Stimulated activated CD4-positive, alpha-beta T cell treated with anti-CD3 and anti-CD28 coated beads, Interleukin-1b, Interleukin-23, amount 100 ng/mL, for 1 hour (primary cell): ENCODE measurements at regions not wholly inside any gene's neighbourhood (a gene's known extent, or its start where the extent isn't known, plus 50 kb on each side); places are given as distances from the start of the nearest gene placed in this dataset.
"Not testable (repeated sequence)": the region's sequence is repeated elsewhere in the genome, so short reads cannot be mapped to it uniquely, and the experiment has no call there.

ENCODE experiments used
- DNase-seq, 2 donors: peaks; one replicate each; pipeline ENCODE4 v3.0.0-alpha.2; 2020; ENCODE audit warnings: low read depth in 2 of 2

DNA sequence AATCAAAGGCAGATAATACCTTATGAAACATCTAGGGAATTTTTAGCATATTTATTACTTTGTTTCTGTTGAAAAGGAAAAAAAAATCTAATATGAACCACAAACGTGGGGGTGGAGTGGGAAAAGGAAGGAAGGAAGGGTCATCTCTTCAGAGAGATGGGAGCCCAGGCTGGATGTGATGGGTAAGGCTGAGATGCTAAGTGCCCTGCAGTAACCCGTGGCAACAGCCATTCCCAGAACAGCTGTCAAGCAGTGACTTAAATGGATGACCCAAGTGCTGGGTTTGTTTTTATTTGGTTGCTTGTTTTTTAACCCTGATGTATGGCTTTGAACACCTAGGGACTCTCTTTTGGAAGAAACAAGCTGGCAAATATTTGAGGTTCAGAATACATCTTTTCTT, 50.7 kb upstream of the KLF7 start:
- no peak for DNase-seq

DNA sequence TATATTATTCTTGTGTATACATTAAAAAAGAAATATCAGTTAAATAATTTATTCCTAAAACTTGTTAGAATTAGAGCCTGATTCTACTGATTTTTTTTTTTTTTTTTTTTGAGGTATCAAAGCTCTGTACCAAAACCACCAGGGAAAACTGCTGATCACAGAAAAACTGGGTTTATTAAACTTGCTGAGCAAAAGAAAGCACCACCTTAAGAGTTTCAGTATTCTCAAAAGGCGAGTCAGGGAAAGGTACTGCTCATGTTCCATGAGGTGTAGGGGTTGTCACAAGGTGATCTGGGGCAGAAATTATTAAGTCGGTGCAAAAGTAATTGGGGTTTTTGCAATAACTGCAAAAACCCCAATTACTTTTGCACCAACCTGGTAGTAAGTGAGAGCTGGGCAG, 51.7 kb upstream of the KLF7 start:
- no peak for DNase-seq

DNA sequence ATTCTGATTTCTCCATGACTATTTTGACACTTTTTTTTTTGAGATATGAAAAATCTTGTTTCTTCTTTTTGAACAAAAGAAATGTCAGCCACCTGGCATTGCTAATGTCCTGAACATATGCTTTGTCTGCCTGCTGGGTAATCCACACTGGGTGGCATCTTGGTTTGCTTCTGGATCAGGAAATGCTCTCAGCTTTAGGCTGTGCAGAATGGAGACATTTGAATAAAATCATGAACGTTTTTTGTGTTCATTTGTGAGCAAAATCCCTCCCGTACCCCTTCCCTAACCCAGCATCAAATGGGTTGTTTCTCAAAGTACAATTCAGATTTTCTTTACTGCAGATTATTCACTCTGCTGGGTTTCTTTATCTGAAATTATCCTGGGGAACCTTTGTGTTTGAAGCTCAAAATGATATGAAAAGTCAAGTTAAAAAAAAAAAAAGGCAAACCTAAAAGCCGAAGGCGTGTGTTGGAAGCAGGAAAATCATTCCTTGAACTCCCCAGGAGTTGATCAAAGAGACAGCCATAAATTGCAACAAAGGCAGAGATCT, 53.4 kb upstream of the KLF7 start:
- no peak for DNase-seq

DNA sequence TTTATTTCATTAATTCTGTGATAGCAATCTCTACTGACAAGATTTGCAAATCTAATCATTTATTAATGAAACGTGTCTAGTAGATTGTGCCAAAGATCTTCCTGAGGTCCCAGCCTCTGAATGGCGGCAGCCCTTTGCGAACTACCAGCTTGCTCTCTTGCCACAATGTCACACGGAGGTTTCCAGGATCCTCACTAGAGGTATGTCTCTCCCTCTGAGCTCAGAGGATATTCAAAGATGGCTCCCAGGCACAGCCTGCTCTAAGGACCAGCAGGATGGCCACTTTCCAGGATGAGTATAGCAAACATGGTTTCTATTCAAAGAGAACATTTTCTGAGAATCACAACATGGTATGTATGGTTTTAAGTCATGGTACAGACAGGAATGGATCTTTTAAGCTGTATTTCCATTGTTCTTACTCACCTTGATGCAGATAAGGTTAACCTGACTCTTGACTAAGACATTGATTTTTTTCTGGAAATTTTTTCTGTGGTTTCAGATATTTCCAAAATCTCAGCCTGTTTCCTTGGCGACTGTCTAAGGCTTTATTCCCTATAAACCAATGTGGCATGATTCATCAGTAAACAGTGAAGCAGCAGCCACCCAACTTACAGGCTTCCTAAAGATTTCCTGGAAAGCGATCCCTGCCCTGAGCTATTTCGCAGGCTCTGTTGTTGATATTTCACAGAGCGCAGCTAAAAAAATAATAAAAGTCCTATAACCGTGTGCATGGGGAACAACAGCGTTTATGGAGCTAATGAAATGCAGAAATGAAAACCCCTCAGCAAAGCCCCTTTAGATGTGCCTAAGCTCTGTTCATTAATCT, 54.1 kb upstream of the KLF7 start:
- DNase-seq = no peak

DNA sequence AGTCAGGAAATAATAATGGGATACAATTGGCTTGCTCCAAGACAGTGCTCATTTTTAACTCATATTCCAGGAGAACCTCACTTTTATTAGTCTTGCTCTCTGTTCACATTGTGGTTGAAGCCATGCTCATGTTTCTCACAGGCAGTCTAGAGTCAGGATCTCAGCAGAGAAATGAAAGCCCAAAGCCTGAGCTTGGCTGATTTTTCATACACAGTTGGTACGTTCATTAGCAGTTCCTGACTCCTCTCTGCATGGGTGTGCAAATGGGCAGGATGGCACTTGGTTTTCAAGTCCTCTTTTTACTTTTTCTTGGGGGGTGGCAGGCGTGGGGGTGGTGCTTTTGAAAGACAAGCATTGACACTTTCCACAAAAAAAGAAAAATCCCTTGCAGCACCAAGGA, 56.0 kb upstream of the KLF7 start:
- DNase-seq = no peak

DNA sequence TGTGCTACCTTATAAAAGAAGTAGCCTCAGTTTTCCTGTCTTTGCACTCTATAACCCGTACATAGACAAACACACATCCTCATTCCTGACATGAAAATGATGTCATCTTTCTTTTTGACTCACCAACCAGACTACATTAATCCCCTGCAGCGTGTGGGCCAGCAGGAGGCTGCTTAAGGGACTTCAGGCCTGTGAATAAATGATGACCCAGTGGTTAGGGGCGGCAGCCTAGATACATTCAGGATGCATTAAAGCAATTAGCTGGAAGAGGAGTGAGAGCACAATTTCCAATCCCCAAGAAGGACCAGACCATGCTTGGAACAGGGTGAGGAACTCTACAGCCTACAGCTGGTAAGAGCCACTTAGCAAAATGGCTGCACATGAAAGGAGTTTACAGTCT, 57.3 kb upstream of the KLF7 start:
- DNase-seq = no peak

DNA sequence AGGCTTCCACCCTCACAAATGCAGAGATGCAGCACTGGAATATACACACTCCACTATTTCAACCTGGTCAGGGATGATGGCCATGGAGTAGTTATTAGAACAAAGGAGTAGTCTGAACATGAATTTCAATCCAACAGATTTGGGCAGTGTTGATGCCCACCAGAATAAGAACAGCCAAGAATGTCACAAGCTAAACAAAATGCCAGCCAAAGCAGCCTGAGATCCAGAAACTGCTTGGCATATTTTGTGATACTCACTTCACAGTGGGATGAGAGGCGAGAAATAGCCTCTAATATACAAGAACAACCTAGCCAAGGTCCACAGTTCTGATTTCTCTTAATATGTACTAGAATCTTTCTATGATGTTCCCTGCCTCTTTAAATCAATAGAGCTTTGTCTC, 58.6 kb upstream of the KLF7 start:
- no peak for DNase-seq

DNA sequence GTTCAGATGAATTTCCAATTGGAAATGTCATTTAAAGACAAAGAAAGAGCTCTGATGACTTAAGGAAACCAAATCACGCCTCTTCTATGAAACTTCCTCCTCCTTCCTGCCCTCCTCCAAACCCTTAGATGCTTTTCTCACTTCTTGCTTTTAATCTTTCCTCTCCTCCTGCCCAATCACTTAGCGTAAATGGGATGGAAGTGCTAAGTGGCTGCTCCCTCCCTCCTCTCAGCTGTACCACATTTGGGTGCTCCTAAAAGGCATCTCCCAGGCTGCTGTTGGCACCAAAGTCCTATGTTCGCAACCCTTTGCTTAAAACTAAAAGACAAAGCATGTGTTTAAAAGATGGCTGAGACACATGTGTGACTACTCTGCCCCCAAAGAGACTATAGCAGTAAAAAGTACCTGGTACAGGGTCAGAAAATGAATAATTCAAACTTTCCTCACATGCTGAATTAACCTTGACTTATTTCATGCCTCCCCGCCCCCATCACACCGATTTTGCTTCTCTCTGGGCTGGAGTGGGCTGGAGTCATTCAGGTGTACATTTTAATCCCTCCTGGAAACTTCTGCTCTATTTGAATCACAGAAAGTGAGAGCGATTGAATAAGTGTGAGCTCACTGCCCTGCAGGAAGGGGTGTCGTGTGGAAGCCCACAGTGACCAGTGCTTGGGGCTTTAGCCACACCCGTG, 59.2 kb upstream of the KLF7 start:
- DNase-seq = peak in 1 of 2 donors; percentile 18

DNA sequence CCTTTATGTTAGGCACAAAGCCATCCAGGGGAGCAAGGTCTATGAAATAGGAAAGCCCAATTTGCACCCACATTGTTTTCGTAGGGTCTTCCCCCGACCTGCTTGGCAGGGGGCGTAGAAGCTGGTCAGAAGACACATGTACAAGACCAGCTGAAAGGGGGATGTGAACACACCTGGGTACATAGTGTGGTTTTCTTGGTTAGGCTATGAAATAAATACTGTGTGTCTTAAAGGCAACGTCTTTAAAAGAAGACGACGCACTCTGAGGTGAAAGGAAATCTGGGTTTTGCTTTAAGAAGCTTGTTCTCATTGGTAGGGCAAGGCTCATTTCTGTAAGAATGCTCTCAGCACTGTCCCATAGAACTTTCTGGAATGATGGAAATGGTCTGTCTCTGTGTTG, 60.0 kb upstream of the KLF7 start:
- no peak for DNase-seq

DNA sequence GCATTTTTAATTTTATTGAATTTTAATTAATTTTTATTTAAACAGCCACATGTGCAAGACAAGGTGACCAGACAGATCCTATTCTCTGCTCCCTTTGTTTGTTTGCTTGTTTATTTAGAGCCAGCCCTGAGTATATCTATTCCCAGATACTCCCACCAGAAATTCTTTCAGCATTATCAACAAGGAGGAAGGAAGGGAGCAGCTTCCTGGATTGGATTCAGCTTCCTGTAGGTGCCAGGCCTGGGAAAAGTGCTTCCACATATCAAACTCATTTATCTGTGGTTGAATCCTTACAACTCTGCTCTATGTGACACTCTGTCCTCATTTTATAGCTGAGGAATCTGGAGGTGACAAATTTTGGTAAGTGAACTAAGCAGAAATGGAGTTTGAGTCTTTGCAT, 60.5 kb upstream of the KLF7 start:
- no peak for DNase-seq

DNA sequence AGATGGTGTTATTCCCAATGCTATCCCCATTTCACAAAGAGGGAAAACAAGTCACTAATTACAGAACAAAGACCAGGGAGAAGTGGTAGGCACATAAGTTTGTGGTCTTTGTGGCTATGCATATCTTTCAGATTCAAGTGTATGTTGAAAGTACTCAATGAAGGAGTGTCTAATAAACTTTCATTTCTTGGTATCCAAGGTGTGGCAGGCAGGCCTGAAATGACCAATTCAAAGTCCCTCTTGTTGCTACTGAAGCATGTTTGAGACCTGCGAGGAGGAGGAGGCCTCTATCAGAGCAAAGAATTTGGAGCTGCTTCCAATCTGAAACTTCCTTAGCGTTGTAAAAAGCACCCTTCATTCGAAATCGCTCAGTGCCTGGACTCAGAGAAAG, 60.9 kb upstream of the KLF7 start:
- no peak for DNase-seq

DNA sequence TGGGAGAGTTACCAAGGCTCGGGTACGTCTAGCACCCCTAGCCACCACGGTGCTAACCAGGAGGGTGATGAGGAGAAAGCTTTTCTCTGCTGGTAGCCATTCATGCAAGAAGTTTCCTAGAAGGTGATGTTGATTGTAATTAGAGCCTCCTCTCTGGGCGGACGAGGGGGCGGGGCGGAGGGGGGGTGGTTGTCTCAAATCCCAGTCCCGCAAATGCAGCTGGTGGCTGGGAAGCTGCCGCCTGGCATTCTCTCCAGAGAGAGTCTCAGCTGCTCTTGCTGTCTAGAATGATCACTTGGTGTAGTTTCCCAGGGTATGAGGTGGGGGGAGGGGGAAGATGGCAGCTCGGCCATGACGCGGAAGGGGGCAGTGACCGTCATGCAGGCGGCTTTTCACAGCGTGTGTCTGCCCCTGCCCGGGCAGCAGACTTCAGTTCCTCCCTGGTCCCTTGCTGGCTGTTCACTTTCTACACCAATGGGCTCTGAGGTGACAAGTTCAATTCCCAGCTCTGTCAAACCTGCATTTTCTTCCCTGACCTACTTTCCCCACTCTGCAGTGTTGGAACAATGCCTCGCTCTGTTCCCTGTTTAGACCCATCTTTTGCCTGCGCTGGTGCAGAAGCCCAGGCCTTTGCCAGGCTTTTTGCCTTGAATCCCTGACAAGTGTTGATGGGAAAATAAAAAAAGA, 61.5 kb upstream of the KLF7 start:
- DNase-seq = no peak

DNA sequence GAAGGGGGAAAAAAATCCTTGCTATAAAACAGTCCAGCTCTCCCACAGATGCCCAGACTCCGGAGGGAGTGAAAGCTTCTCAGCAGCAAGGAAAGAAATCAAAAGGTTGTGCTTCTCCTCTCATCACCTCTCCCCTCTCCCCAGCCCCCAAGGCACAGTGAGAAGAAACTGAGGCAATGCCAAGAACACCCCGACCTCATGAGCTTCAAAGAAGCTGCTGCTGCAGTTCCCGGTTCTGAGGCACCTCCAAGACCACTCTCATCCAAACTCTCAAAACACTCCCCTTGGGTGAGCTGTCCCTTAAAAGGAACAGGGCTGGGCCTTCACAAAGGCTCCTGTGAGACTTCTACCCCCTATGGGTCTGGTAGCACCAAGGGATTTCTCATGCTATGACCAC, 62.0 kb upstream of the KLF7 start:
- DNase-seq = no peak

DNA sequence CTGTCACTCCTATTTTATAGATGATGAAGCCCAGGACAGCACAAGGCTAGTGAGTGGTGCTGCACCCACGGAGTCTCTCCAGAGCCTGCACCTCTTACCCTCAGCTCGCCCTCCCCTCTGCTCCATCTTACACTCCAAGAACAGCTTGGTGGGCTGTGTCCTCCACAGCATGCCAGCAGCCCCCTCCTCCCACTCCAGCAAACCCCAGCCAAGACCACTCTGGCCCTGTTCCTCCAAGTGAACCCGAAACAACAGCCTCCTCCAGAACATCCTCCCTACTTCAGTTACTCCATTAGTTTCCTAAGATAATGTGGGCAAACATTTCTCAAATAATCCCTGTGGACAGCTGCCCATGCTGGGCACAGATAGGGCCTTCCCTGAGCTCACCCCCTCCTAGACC, 62.7 kb upstream of the KLF7 start:
- DNase-seq = no peak

DNA sequence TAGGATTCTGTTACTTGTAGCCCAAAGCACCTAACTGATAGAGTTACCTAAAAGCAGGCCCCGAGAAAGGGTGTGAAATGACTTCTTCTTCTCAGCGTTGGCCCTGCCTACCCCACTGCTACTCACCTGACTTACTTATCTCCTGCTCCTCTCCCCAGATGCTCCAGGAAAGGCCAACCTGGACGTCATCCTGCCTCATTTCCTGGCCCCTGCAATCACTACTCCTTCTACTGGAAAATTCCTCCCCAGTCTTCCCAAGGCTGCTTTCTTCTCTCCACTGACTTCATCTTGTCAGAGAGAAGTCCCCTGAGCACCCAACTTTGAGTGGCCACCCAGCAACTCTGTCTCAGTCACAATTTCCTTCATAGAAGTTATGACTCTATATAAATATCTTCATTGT, 63.4 kb upstream of the KLF7 start:
- DNase-seq = no peak

DNA sequence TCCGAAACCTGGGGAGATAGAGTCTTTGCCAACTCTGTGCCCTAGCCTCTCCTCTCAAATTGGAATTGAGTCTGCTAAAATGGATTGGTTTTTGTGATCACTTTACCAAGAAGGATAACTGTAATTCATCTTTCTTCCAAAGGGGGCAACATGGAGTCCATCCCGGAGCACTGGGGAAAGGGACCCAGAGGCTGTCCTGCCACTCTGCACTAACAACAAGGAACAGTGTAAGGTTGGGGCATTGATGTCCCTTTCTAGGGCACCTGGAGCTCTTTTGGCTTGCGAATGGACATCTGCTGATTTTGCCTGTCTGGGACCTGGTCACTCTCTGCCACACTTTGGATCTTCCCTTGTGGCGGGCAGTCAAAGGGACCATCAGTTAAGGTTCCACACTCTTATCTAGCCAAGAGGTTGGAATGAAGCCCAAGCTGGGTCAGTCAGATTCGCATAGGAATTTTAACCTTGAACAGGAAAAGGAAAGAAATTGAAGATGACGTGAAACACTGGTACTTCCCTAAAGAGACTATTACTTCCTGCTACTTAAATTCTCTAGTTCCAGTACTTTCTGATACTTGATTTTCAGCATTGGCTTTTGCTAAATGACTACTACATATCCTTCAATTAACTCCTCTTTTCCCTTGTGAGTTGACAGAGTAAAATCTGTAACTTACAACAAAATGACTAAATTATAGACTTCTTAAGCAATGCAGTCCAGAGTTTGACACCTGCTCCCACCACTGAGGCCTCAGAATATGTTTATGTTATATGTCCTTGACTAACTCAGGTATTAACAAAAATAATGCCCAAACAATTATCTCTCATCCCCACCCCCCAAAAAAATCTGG, 64.7 kb upstream of the KLF7 start:
- no peak for DNase-seq

DNA sequence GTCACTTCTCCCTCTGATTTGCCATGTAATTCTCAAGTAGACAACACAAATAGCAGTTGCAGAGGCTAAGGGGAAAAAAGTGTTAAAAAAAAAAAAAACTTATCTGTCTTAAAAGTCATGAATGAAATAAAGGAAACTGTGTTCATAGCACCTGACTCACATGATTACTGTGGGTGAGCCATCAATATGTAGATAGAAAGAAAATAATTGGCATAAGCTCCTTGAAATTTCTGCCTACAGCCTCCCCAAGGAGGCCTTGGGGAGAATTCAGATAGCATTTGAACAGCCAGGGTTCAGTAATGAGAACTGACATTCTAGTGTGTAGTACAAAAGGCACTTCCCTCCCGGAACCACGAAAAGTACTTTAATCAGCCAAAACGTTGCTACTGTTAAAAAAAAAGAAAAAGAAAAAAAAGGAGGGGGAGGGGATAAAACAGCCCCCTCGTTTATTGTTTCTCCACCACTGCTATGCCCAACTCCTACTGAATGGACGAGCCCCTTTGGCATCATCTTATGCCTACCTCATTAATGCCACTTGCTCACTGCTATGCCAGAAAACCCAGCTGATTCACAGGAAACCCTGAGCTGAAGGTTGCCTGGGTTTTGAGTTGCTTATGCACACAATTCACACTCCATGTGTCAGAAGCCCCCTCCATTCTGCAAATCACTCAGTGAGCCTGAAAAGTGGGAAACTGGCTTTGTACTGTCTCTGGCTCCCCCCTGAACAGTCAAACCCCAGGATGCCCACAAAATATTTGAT, 65.5 kb upstream of the KLF7 start:
- no peak for DNase-seq

DNA sequence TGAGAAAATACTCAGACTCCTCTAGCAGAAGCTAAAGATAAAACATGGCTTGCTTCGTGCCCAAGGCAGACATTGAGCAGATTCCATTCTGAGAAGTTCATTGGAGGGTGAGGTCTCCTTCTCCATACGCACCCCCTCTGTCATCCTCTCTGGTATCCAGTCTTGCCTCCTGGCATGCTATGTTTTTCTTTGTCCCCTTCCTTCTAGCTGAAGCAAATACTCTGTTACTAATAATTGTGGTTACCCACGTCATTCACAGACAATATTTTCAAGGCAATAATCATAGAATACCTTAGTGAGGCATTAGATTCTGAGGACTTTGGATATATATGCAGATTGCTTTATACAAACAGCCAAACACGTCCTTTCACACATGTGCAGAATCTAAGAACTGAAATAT, 66.2 kb upstream of the KLF7 start:
- DNase-seq = no peak

DNA sequence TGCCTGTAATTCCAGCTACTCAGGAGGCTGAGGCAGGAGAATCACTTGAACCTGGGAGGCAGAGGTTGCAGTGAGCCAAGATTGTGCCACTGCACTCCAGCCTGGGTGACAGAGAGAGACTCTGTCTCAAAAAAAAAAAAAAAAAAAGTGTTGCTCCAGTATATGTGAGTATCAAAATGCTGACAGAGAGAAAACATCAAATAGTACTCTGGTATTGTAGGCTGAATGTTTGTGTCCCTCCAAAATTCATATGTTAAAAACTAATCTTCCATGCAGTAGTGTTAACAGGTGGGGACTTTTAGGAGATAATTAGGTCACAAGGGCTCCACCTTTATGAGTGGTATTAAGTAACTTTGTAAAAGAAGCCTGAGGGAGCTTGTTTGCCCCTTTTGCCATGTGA, 67.4 kb upstream of the KLF7 start:
- DNase-seq = not testable (repeated sequence)

DNA sequence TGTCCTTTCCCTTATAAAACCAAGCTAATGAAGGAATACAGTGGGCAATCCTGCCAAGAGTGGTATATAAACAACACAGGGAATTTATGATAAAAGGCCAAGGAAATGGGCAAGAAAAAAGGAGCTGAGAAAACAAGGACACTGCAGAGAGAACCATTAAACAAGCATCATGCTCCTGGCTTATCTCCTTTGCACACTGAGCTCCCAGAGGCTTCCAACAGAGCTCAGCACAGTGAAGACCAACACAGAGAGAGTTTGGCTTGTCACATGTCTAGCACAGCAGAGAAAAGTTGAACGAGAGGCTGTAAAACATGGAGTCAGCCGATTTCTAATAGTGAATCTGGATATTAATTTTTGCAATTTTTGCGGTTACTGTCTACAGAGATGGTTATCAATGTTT, 68.0 kb upstream of the KLF7 start:
- DNase-seq = no peak

DNA sequence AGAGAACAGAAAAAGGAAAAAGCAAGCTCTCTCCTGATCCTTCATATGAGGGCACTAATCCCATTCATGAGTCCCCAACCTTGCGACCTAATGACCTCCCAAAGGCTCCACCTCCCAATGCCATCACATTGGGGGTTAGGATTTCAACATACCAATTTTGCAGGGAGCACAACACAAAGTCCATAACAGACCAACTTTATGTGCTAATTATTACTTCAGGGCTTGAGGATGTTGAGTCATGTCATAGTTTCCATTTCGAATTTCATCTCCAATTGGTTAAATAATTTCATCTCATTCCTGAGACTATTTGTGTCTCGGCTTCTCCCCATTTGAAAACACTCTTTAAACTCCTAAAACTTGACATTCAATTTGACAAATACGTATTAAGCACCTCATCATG, 69.9 kb upstream of the KLF7 start:
- no peak for DNase-seq
